ENCODE measurements at regions not wholly inside any gene's neighbourhood (a gene's known extent, or its start where the extent isn't known, plus 50 kb on each side); places are given as distances from the start of the nearest gene placed in this dataset.

DNA sequence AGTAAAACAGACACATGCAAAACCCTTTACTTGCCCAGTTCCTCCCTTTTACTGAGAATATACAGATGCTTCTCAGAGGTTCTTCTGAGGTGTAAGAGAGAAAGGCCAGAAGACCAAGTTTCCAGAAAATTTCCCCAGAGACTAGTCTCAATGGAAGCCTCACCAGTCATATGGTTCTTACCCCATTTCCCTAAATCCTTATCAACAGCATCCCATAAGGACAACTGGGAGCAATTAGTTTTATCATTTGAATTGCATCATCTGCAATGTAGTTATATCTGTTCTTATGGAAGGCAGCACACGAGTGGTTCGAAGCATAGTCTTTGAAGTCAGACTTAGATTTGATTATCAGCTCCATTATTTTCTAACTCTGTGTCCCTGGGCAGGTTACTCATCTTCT is 203.6 kb upstream of the PPARGC1A start:
- TF ChIP-seq, protein P1, sequence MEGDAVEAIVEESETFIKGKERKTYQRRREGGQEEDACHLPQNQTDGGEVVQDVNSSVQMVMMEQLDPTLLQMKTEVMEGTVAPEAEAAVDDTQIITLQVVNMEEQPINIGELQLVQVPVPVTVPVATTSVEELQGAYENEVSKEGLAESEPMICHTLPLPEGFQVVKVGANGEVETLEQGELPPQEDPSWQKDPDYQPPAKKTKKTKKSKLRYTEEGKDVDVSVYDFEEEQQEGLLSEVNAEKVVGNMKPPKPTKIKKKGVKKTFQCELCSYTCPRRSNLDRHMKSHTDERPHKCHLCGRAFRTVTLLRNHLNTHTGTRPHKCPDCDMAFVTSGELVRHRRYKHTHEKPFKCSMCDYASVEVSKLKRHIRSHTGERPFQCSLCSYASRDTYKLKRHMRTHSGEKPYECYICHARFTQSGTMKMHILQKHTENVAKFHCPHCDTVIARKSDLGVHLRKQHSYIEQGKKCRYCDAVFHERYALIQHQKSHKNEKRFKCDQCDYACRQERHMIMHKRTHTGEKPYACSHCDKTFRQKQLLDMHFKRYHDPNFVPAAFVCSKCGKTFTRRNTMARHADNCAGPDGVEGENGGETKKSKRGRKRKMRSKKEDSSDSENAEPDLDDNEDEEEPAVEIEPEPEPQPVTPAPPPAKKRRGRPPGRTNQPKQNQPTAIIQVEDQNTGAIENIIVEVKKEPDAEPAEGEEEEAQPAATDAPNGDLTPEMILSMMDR (conservative IDR thresholded peaks at IDR 0.05; ENCODE audit: low read length) = no peak
- no peak for TF ChIP-seq EZH2phosphoT487 (IDR thresholded peaks at IDR 0.05; ENCODE audit: borderline replicate concordance, low read depth, low read length)
